OCI-M2 (cell line): ENCODE measurements at regions not wholly inside any gene's neighbourhood (a gene's known extent, or its start where the extent isn't known, plus 50 kb on each side); places are given as distances from the start of the nearest gene placed in this dataset.
"Not testable (repeated sequence)": the region's sequence is repeated elsewhere in the genome, so short reads cannot be mapped to it uniquely, and the experiment has no call there.

Experiments used
- DNase-seq: peaks from one replicate; lab custom pipeline; 2025; ENCODE audit not compliant: unreplicated experiment; lab: John Stamatoyannopoulos, UW

- DNase-seq: no peak
These were observed 593.7 kb downstream of the DNAH5 start for GRCh38 chr5:13350767-13351166.

DNA sequence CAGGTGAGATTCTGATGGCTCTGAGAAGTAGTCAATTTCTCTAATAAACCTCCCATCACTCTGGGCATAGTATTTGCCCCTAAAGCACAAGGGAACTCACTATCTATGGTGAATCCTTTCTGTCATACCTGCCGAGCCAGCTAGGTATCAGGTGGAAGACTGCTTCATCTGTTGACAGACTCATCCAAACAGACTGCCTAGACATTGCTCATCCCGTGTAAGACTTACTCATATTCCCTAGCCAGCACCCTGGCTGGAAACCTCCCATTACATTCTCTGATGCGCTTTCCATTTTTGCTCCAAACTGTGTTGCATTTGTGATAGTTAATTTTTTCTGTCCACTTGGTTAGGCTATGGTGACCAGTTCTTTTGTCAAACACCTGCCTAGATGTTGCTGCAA lies 595.9 kb downstream of the DNAH5 start:
- no peak for DNase-seq

DNA sequence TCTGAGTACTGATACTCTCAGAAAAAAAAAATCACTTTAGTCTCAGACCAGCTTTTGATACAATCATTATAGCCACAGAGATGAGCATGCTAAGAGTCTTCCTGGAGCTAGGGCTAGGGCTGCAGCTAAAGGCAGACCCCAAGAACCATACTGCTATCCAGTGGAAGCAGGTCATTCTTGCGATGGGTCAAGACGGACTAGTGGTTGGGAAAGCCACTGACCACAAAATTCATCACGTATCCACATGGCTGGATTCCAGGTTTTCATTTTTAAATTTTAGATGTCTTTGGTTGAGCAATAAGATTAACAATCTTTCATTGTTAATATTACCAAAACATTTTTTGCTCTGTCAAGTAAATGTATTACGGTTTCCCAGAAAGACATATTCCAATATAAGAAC lies 598.1 kb downstream of the DNAH5 start:
- DNase-seq: no peak

GRCh38 chr5:13339093-13339492 lies 605.4 kb downstream of the DNAH5 start:
- no peak for DNase-seq

DNA sequence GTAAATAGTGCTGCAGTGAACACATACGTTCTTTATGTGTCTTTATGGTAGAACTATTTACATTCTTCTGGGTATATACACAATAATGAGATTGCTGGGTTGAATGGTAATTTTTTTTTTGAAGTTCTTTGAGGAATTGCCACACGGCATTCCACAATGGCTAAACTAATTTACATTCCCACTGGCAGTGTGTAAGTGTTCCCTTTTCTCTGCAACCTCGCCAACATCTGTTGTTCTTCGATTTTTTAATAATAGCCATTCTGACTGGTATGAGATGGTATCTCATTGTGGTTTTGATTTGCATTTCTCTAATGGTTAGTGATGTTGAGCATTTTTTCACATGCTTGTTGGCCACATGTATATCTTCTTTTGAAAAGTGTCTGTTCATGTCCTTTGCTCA lies 609.5 kb downstream of the DNAH5 start:
- DNase-seq: not testable (repeated sequence)

DNA sequence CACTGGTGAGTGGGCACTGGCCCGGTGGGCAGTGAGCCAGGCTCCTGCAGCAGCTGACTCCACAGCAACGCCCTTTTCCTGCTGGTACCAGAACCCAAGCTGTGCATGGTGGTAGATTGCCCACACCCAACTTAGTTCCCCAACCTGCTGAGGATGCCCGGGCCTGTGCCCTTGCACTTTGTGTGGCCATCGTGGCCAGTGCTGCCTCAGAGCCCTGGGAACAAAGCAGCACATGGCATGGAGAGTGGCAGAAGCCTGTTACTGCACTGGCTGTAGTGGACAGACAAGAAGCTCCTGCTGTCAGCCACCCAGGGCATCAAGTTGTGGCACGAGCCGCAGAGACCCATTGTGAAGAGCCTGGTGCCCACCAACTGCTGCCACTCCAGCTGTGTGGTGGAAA lies 612.9 kb downstream of the DNAH5 start:
- no peak for DNase-seq

- DNase-seq: no peak
These were observed 616.2 kb downstream of the DNAH5 start for GRCh38 chr5:13328316-13328715.

DNA sequence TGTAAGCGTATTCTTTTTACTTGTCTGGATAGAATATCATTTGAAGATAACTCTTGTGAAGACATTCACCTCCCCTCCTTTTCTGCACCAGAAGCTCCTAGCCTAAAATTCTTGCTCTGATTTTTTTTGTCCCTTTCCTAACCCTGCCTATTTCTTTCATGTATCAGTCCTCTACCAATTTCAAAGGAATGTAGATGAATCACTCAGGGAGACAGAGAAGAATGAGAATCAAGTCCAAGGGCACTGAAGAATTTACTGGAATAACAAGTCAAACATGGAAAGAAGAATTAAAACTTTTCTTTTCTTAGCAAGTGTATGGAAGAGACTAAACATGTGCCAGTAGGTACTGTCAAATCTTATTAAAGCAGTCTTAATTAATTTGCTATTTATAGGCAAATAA lies 618.7 kb downstream of the DNAH5 start:
- no peak for DNase-seq

DNA sequence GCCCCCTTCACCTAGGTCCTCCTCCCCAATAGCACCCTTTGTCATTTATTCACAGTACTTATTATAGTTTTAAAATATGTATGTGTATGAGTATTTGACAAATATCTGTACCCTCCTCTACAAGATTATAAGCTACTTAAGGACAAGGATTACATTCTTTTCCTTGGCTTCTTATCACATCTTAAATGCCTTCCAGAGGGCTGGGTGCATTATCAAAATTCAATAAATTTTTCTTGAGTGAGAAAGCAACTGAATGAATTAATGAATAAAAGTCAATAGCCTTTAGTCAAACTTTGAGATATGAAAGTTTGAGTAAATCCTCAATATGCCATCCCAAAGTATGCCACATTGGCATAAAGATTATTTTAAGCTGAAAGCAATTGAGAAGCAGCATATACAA lies 621.7 kb downstream of the DNAH5 start:
- no peak for DNase-seq

DNA sequence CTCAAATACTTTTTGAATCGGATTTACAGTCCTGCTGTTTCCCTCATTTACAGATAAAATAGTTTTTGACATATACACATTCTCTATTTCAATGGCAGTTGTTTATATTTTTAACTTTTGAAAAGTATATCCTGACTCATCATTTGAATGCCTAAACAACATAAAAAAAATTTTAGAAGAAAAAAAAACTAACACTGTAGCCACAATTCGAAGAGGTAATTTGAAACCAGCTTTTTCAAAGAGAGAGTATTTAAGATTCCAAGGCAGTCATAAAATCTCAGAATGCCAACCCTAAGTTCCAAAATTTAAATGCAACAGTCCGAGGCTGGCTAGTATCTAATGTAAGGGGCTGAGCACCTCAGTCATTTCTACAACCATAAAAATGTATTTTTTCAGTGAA lies 626.8 kb downstream of the DNAH5 start:
- DNase-seq: no peak

- no peak for DNase-seq
These were observed 628.3 kb downstream of the DNAH5 start for GRCh38 chr5:13316176-13316575.

DNA sequence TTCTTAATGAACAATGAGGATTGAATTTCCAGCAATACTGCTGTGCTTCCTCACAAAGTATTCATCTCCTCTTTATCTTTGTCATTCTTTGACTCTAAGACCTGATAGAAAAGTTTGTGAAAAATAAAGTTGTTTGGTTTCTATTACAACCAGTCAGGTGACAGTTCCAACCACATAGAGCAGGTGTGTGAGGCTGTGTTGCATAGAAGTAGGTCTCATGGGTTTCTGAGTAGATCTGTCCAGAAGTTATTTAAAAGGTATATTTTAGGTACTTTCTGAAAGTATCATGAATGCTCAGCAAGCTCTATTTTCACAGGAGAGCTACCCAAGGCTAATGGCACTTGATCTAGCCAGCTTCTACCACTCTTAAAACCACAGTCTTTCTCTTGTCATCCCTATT lies 637.0 kb downstream of the DNAH5 start:
- DNase-seq: no peak

DNA sequence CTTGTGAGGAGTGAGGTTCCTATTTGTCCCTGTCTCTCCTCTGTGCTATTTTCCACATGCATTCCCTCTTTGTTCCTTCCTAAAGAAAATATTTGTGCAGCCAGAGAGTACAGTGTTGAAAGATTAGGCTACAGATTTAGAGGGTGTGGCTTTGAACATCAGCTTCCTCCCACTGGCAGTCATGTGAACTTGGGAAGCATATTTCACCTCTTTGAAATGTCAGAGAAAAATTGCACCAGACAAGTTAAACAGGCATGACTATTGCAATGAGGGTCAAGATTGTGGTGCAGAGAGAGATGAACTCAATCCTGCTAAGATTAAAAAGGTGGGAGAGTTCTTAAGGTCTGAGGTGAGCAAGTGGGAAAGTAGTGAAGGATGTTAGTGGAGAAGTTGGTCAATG lies 641.0 kb downstream of the DNAH5 start:
- DNase-seq: no peak

DNA sequence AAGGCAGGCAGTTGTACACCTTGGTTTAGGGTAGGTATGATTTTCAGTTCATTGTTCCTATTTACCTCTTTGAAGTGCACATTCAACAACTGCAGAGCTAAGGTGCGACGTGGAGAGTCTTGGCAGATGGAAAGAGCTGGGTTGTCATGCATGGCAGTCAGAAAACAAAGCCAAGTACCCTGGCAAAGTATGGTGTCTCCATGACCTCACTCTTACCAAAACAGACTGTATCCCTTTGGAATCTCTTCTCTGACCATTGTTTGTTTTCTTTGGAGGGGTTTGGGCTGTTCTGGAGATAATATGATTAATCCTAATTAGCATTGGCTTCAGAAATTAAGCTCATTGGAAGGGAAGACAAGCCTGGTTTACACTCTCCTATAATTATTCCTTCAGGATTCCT lies 665.7 kb downstream of the DNAH5 start:
- DNase-seq: no peak

DNA sequence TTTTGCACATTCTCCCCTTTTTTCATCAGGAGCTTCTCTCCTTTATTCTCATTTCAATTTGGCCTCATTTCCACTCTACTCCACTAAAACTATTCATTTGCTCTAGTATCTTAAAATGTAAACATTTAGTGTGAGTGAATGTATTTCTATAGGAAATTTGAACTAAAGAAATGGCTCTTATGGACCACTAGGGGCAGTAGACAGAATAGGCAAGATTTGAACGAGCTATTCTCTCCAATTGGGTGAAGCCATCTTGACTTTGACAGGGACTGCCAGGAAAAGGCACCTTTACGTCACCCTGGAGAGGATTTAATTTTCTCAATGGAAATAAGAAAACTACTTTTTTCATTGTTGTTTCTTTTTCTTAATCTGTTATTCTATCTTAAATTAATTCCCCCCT lies 666.3 kb downstream of the DNAH5 start:
- no peak for DNase-seq

DNA sequence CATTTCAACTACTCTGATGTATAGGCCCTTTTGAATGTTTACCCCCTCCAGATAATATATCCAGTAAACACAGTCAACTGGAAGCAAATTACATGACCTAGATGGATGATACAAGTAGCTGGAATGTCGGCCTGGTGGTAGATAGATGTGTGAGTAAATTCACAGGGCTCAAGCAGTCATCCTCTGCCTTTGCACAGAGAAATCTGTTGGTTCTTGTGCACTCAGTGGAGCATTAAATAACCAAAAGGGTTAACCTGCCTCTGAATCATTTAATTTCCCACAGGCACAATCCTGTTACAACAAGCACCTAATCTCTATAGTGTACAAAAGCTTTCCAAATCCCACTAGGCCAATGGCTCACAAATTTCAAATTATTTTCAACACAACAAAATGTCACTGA lies 668.3 kb downstream of the DNAH5 start:
- DNase-seq: no peak

- DNase-seq: no peak
These were observed 680.8 kb downstream of the DNAH5 start for GRCh38 chr5:13263701-13264100.

GRCh38 chr5:13253111-13253510 lies 691.4 kb downstream of the DNAH5 start:
- DNase-seq: no peak

GRCh38 chr5:13252699-13253098 lies 691.8 kb downstream of the DNAH5 start:
- DNase-seq: no peak

DNA sequence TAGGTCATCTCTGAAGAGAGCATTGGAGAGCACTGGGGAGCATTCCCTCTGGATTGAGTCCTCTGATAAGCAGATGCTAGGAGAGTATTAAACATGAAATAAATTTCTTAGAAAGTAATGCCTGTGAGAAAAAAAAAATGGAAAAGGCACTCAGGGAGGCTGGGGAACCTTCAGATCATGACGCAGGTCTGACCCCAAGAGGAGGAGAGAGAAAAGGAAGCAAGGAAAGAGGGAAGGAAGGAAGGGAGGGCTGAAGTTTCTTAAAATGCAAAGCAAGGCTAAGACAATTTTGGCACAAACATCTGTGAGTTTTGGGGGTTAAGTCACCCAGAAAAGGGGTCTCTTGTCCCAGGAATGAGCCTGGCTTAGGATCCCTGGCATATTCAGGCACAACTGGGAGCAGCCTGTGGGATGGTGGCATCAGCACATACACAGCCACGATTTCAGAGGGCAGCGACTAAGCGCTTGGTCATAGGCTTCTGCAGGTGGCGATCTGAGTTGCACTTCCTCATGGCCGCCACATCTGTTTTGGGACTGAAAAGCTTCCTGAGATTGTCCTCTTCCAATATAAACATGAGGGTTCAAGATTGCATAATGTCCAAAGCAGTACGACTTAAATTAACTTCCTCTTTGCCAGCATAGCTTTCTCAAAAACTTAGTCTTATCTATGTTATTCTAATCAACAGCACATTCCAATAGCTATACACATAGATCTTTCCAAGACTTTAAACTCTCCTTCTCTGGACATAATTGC lies 692.7 kb downstream of the DNAH5 start:
- DNase-seq: no peak

- no peak for DNase-seq
These were observed 693.8 kb downstream of the DNAH5 start for GRCh38 chr5:13250464-13251291.

GRCh38 chr5:13249854-13250253 lies 694.6 kb downstream of the DNAH5 start:
- DNase-seq: no peak

DNA sequence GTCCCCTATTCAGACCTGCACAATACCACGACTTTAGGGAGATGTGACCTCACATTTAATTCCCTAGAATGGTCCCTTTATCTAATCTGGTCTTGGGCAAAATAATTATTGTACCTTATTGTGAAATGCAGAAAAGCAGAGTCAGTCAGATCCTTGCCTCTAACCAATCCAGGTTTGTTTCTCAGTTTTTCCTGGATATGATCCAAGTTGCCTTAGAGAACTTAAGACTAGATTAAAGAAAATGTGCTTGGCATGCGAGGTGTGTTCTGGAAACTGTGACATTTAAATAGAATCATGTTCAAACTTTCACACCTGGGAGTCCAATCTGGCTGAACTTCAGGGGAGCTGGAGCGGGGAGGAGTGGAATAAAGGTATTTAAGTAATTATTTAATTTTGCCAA lies 696.2 kb downstream of the DNAH5 start:
- DNase-seq: no peak
